CD14-positive monocyte (primary cell): ENCODE measurements at regions not wholly inside any gene's neighbourhood (a gene's known extent, or its start where the extent isn't known, plus 50 kb on each side); places are given as distances from the start of the nearest gene placed in this dataset.

Source experiments
- DNase-seq, 3 donors: peaks; one replicate each; pipeline ENCODE4 v3.0.0-alpha.2; 2011 to 2022
- H2AFZ ChIP-seq: 2 replicates; pipeline ENCODE4 v1.6.0; 2012; ENCODE audit warnings: mild to moderate bottlenecking, low read depth, low read length, inconsistent platforms; ENCODE audit not compliant: insufficient read depth, poor library complexity, severe bottlenecking
- H3K27ac ChIP-seq, 2 donors: 1 replicate in 1 of 2; 2 replicates in 1 of 2; pipeline ENCODE4 v1.5.1; 2012 to 2013; ENCODE audit warnings: low read length in 2 of 2, control low read depth in 1 of 2, inconsistent platforms in 1 of 2, low read depth in 1 of 2, mild to moderate bottlenecking in 1 of 2
- H3K27me3 ChIP-seq, 2 donors: one replicate each; pipeline versions ENCODE4 v1.6.0 to v1.6.1; 2011 to 2013; ENCODE audit warnings: low read length in 2 of 2; ENCODE audit not compliant: control insufficient read depth in 2 of 2, insufficient read depth in 2 of 2
- H3K36me3 ChIP-seq, 2 donors: replicated peaks in 1 of 2; 1 replicate in 1 of 2; 2 replicates in 1 of 2; pipeline versions ENCODE4 v1.5.1 to v1.6.1; 2012 to 2013; ENCODE audit warnings: low read length in 2 of 2, control low read depth in 1 of 2, inconsistent platforms in 1 of 2, mild to moderate bottlenecking in 1 of 2; ENCODE audit not compliant: insufficient read depth in 2 of 2, control insufficient read depth in 1 of 2
- H3K4me1 ChIP-seq, 2 donors: 1 replicate in 1 of 2; 2 replicates in 1 of 2; pipeline versions ENCODE4 v1.5.1 to v1.6.1; 2012 to 2013; ENCODE audit warnings: low read length in 2 of 2, control low read depth in 1 of 2, inconsistent platforms in 1 of 2, mild to moderate bottlenecking in 1 of 2, moderate library complexity in 1 of 2; ENCODE audit not compliant: insufficient read depth in 2 of 2, control insufficient read depth in 1 of 2
- H3K4me2 ChIP-seq: replicated peaks from 2 replicates; pipeline ENCODE3; 2012; ENCODE audit warnings: low read length, moderate library complexity, mild to moderate bottlenecking; ENCODE audit not compliant: poor library complexity, severe bottlenecking; ENCODE audit errors: extremely low read depth
- H3K4me3 ChIP-seq, 3 experiments: fragments of 200-600 bp in 1 of 3; sonication (generic) in 1 of 3; replicated peaks in 1 of 3; 1 replicate in 2 of 3; 2 replicates in 1 of 3; pipeline ENCODE4 v1.5.1; 2011 to 2013; ENCODE audit warnings: low read length in 3 of 3, mild to moderate bottlenecking in 3 of 3, control low read depth in 2 of 3, low read depth in 2 of 3, inconsistent platforms in 1 of 3, moderate library complexity in 1 of 3
- H3K79me2 ChIP-seq: 2 replicates; pipeline ENCODE4 v1.6.0; 2012; ENCODE audit warnings: mild to moderate bottlenecking, control low read depth, inconsistent platforms, low read length, moderate library complexity; ENCODE audit not compliant: insufficient read depth
- H3K9ac ChIP-seq: 2 replicates; pipeline ENCODE4 v1.6.0; 2017; ENCODE audit warnings: low read length, mild to moderate bottlenecking; ENCODE audit not compliant: insufficient read depth, poor library complexity, severe bottlenecking
- H3K9me3 ChIP-seq, 2 donors: replicated peaks in 1 of 2; 1 replicate in 1 of 2; 2 replicates in 1 of 2; pipeline versions ENCODE4 v1.5.1 to v1.6.1; 2012 to 2013; ENCODE audit warnings: low read length in 2 of 2, control low read depth in 1 of 2; ENCODE audit not compliant: control insufficient read depth in 1 of 2, insufficient read depth in 1 of 2
- H4K20me1 ChIP-seq: 2 replicates; pipeline ENCODE4 v1.6.0; 2012; ENCODE audit warnings: mild to moderate bottlenecking, low read length, control low read depth, moderate library complexity; ENCODE audit not compliant: insufficient read depth
- H3K27ac Mint-ChIP-seq, 7 donors: one replicate each; pipeline ENCODE4 v1.8.0; 2020; ENCODE audit warnings: mild to moderate bottlenecking in 7 of 7, mixed read lengths in 7 of 7, moderate library complexity in 6 of 7, inconsistent platforms in 2 of 7
- H3K27me3 Mint-ChIP-seq, 3 donors: one replicate each; pipeline ENCODE4 v1.8.0; 2021 to 2022; ENCODE audit warnings: low read depth in 3 of 3, mild to moderate bottlenecking in 3 of 3, mixed read lengths in 3 of 3, moderate library complexity in 3 of 3, inconsistent platforms in 1 of 3
- H3K36me3 Mint-ChIP-seq, 2 donors: one replicate each; pipeline ENCODE4 v1.8.0; 2020; ENCODE audit warnings: mixed read lengths in 2 of 2, inconsistent platforms in 1 of 2, mild to moderate bottlenecking in 1 of 2
- H3K4me1 Mint-ChIP-seq: one replicate; pipeline ENCODE4 v1.8.0; 2020; ENCODE audit warnings: mild to moderate bottlenecking, mixed read lengths
- H3K4me3 Mint-ChIP-seq, 2 donors: one replicate each; pipeline ENCODE4 v1.8.0; 2020; ENCODE audit warnings: mild to moderate bottlenecking in 2 of 2, mixed read lengths in 2 of 2, moderate library complexity in 1 of 2
- H3K9me3 Mint-ChIP-seq, 7 donors: one replicate each; pipeline ENCODE4 v1.8.0; 2020 to 2022; ENCODE audit warnings: mixed read lengths in 7 of 7, mild to moderate bottlenecking in 6 of 7, moderate library complexity in 6 of 7, inconsistent platforms in 2 of 7
- WGBS: methylation state at CpG from one replicate; pipeline ENCODE4 v1.1.5; 2013; ENCODE audit warnings: missing lambda C conversion rate; ENCODE audit not compliant: insufficient coverage; 5-methylcytosine and 5-hydroxymethylcytosine counted together
- intact Hi-C, 2 donors: fragments of 100-400 bp; cut with micrococcal nuclease; formaldehyde crosslinking; loops; one replicate each; pipeline versions ENCODE4 v1.15.0 to v1.15.1; 2023
- TF ChIP-seq, protein P1 (sequence below): fragments of 200-600 bp; IDR thresholded peaks from one replicate; pipeline ENCODE4 v1.8.0; 2022; ENCODE audit warnings: antibody characterized with exemption, mild to moderate bottlenecking

DNA sequence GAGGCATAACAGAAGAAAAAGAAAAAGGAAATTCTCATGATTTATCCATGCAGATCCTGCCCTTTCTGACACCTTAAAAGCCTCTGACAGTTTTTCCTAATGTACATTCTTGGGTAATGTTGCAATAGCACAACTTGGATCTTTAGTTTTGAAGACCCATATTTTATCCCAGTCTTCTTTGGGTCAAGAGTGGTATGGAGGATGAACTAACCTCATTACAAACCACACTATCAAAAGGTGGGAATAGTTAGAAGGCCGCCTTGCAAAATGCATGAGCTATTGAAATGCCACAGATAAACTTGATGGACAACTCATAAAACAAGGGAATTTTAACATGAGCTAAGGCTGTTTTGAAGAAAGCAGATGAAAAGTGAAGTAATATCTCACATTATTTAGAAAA lies 1479.8 kb upstream of the ACVR2A start:
- H4K20me1 ChIP-seq: no peaks in the 10 kb centered on the region
- no peak for DNase-seq
- no peak overlapping the region for H3K4me2 ChIP-seq
- no peak overlapping the region for H2AFZ ChIP-seq
- Mint-ChIP-seq H3K27me3 (no peaks in the 10 kb centered on the region), H3K4me1 (no peaks in the 10 kb centered on the region), H3K9me3 (peaks cover 0 to 2% (median 2%) of the 10 kb centered on the region in 7 donors), H3K4me3 (no peak overlapping the region), H3K36me3 (no peaks in the 10 kb centered on the region), H3K27ac (no peak overlapping the region)
- intact Hi-C loops: no loop called here
- no peaks in the 10 kb centered on the region for H3K27me3 ChIP-seq
- no peak overlapping the region for H3K27ac ChIP-seq
- no peaks in the 10 kb centered on the region for H3K4me1 ChIP-seq
- no peaks in the 10 kb centered on the region for H3K79me2 ChIP-seq
- TF ChIP-seq, protein P1, sequence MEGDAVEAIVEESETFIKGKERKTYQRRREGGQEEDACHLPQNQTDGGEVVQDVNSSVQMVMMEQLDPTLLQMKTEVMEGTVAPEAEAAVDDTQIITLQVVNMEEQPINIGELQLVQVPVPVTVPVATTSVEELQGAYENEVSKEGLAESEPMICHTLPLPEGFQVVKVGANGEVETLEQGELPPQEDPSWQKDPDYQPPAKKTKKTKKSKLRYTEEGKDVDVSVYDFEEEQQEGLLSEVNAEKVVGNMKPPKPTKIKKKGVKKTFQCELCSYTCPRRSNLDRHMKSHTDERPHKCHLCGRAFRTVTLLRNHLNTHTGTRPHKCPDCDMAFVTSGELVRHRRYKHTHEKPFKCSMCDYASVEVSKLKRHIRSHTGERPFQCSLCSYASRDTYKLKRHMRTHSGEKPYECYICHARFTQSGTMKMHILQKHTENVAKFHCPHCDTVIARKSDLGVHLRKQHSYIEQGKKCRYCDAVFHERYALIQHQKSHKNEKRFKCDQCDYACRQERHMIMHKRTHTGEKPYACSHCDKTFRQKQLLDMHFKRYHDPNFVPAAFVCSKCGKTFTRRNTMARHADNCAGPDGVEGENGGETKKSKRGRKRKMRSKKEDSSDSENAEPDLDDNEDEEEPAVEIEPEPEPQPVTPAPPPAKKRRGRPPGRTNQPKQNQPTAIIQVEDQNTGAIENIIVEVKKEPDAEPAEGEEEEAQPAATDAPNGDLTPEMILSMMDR: no peak
- no peaks in the 10 kb centered on the region for H3K36me3 ChIP-seq
- no peak overlapping the region for H3K4me3 ChIP-seq
- H3K9me3 ChIP-seq: no peaks in the 10 kb centered on the region
- no peak overlapping the region for H3K9ac ChIP-seq
- no CpG with 5 or more reads among the region's 1 CpG for WGBS

DNA sequence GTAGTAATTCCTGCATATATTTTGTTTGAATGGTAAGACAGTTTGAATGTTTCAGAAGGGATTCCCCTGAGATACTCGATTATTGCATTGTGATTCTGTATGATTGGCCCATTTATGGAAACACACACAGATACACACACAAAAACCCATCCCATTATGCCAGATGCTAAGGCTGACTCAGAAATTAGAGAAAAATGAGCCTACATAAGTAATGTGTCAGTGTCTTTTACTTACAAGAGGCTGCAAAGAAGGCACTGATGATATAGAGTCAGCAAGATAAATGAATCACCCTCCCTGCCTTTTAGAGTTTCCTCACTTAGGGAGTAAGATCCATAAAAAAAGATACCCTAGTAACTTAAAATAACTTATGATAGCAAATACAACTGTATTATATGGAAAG lies 1481.1 kb upstream of the ACVR2A start:
- H3K4me1 Mint-ChIP-seq: no peaks in the 10 kb centered on the region
- intact Hi-C loops: no loop called here
- no CpG with 5 or more reads among the region's 1 CpG for WGBS

More for the DNA sequence above, 1481.1 kb upstream of the ACVR2A start:
- H3K4me3 Mint-ChIP-seq: no peak overlapping the region
- Histone ChIP-seq H3K79me2 (no peaks in the 10 kb centered on the region), H3K9me3 (no peaks in the 10 kb centered on the region), H3K36me3 (no peaks in the 10 kb centered on the region), H3K27ac (no peak overlapping the region), H3K9ac (no peak overlapping the region), H3K4me3 (no peak overlapping the region), H2AFZ (no peak overlapping the region), H3K4me2 (no peak overlapping the region), H3K27me3 (no peaks in the 10 kb centered on the region), H3K4me1 (no peaks in the 10 kb centered on the region), H4K20me1 (no peaks in the 10 kb centered on the region)
- no peaks in the 10 kb centered on the region for H3K36me3 Mint-ChIP-seq
- H3K27me3 Mint-ChIP-seq: peaks cover 0 to 1% (median 0%) of the 10 kb centered on the region in 3 donors
- TF ChIP-seq, protein P1: no peak
- H3K27ac Mint-ChIP-seq: no peak overlapping the region
- H3K9me3 Mint-ChIP-seq: peaks cover 0 to 5% (median 2%) of the 10 kb centered on the region in 7 donors
- DNase-seq: no peak
